Hematopoietic multipotent progenitor cell (in vitro differentiated cells): ENCODE measurements at regions not wholly inside any gene's neighbourhood (a gene's known extent, or its start where the extent isn't known, plus 50 kb on each side); places are given as distances from the start of the nearest gene placed in this dataset.
"Not testable (repeated sequence)": the region's sequence is repeated elsewhere in the genome, so short reads cannot be mapped to it uniquely, and the experiment has no call there.

Source experiments
- DNase-seq, 3 donors: peaks; one replicate each; pipeline ENCODE4 v3.0.0-alpha.2; 2011 to 2015; ENCODE audit warnings: low read depth in 2 of 3, low spot score in 2 of 3

DNA sequence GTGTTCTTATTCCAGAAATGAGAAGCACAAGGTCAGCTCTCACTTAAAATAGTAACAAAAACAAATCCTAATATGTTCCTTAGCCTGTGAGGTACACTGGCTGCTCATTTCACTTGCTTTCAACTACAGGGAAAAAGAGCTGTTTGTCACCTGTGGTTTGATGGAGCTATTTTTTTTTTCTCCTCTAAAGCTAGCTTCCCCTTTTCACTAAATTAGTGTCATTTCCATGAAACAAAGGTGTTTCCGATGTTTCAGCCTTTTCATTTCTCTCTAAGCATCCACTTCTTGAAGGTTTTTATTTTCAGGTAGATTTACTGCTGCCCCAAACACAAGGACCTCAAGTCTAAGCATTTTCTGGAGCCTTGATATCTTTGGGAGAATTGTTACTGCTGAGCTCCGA lies 148.6 kb downstream of the RBMX2 start:
- DNase-seq, result peak in 2 of 3 donors; percentile 10 to 50

DNA sequence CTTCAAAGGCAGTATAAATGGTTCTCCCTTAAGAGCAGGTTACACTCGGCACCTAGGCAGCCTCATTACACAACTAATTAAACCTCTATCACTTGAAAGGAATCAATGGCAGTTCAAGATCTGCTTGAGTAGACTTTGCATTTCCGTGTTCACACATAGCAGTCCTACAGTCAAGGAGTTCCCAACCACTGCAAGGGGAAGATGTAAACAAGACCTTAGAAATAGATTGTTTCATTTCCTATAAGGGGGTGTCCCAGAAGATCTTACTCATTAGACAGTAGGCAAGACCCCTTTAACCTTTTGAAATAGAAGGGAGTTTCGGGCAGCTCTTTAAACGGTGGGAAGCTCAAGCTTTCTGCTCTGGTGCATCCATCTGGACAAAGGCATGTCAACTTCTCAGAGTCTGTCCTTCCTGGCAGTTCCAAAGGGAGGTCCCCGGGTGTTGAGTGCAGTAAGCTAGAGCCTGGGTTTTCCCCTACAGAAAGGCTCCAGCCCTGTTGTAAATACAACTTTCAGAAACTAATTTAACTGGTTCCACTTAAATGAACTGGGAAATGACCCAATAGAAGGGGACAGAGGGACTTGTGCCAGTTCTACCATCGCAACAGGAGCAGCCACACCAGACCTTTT lies 150.8 kb downstream of the RBMX2 start:
- no peak for DNase-seq

DNA sequence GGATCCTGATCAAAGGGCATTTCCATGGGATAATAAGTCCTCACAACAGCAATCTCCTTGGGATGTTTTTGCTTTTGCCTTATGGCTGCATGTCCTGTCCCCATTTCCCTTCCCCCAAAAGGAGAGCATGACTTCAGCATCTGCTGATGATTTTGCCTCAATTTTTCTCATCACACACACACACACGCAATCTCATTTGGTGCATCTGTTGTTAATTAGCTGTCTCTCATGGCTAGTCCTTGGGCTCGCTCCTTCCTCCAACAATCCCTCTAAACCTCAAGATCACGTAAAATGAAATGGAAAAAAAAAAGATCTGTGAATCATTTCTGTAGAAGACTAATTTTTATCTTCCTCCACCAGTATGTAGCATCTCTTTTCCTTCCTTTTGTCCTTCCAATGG lies 153.6 kb downstream of the RBMX2 start:
- no peak for DNase-seq

DNA sequence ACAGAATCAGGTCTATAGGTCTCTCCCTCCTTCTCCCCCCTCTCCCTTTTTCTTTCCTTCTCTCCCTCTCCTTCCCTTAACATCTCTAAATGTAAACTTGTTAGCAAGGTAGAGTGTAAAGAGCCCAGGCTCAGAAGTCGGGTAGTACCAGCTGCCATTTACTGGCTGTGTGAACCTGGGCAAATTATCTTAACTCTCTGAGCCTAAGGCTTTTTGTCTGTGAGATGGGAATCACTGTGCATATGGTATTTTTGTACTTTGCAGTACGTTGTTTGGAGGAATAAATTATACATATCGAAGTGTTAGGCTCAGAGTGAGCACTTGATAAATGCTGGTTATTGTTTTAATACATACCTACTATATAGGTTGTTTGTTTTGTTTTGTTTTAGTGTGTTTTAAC lies 154.0 kb downstream of the RBMX2 start:
- no peak for DNase-seq

DNA sequence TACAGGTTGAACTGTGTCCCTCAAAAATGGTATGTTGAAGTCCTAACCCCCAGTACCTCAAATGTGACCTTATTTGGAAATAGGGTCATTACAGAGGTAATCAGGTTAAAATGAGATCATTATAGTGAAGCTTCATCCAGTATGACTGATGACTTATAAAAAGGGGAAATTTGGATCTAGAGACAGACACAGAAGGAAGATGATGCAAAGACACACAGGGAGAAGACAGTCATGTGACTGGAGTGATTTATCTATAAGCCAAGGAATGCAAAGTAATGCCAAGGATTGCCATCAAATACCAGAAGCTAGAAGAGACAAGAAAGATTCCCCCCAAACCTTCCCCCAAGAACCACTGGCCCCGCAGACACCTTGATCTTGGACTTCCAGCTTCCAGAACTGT lies 155.2 kb downstream of the RBMX2 start:
- DNase-seq, result no peak

DNA sequence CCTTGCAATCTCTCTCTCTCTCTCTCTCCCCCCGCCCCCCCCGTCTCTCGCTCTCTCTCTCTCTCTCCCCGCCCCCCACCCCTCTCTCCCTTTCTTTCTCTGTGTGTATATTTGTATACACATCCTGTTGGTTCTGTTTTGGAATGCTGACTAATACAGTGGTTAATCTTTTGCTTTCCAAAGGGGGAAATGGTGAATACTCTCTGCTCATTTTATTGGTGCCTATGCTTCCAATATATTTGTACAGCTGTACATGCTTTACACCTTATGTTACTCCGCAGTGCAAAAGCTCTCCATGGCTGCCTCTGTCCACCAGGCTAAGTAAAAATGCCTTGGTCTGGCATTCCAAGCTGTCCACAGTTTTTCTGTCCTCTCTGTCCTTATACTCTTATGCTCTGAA lies 158.8 kb downstream of the RBMX2 start:
- no peak for DNase-seq

DNA sequence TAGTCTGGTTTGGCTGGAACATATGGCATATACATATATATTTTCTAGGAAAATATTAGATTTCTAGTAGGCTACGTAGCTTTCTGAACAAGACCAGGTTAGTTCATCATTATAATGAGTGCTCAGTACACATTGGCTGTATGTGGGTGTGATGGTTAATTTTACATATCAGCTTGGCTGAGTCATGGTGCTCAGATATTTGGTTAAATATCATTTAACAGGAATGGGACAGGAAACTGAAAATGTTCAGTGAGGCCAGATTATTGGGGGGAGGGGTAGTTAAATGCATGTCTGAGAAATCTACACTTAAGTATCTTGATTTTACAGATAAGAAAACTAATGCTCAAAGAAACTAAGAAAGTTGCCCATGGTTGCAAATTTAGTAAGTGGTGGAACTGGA lies 160.1 kb downstream of the RBMX2 start:
- no peak for DNase-seq

DNA sequence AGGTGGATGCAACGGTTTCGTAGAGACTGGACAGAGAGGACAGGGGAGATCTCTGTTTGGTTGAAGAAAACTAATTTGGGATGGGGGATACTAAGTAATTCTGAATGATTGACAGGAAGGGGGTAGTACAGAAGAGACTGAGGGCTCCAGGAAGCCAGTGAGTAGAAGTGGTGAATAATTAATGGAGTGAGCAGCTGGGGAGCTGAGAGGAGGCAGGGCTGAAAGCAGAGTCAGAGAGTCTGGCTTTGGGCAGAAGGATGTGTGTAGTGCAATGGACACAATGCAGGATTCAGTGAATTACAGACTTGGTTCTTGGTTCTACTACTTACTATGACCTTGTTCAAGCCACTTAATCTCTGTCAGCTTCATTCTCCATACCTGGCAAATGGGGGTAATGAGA lies 161.7 kb downstream of the RBMX2 start:
- DNase-seq, result no peak

DNA sequence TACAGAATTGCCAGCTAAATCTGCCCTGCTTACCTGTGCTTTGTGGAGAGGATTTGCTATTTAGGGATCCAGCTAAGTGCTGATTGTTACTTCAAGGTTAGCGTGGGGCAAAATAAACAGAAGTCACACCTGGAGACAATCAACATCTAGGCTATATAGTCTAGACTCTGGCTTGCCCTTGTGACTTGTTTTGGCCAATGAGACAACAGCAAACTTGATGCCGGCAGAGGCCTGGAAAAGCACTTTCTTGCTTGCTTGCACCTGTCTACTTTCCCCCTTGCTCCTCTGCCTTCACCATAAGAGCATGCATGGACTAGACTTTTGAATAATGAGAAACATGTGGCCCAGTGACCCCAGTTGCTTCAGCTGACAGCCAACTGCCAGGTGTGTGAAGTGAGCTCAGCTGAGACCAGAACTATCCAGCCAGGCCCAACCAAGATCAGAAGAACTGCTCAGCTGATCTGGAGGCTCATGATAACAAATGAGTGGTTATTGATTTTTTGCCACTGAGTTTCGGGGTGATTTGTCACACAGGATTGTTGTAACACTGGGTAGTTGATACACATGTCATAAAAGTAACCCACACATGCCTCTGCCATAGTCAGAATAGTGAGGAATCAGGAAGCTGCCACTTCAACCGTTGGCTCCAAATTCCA lies 164.4 kb downstream of the RBMX2 start:
- no peak for DNase-seq

DNA sequence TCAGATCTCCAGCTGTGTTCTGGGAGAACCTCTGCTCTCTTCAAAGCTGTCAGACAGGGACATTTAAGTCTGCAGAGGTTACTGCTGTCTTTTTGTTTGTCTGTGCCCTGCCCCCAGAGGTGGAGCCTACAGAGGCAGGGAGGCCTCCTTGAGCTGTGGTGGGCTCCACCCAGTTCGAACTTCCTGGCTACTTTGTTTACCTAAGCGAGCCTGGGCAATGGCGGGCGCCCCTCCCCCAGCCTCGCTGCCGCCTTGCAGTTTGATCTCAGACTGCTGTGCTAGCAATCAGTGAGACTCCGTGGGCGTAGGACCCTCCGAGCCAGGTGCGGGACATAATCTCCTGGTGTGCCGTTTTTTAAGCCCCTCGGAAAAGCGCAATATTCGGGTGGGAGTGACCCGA lies 171.2 kb downstream of the RBMX2 start:
- not testable (repeated sequence) for DNase-seq
